Mesothelial cell of epicardium (in vitro differentiated cells): ENCODE measurements at regions not wholly inside any gene's neighbourhood (a gene's known extent, or its start where the extent isn't known, plus 50 kb on each side); places are given as distances from the start of the nearest gene placed in this dataset.

Experiments used
- DNase-seq, 2 experiments: peaks; one replicate each; pipeline ENCODE4 v3.0.0; 2021; ENCODE audit warnings: low spot score in 2 of 2; ENCODE audit not compliant: unreplicated experiment in 2 of 2
- H3K27ac Mint-ChIP-seq: 2 replicates; pipeline ENCODE4 v1.8.0; 2021; ENCODE audit warnings: mixed read lengths
- H3K27me3 Mint-ChIP-seq: 2 replicates; pipeline ENCODE4 v1.8.0; 2021; ENCODE audit warnings: low read depth, mixed read lengths
- H3K36me3 Mint-ChIP-seq: 2 replicates; pipeline ENCODE4 v1.8.0; 2021; ENCODE audit warnings: mixed read lengths
- H3K4me1 Mint-ChIP-seq: 2 replicates; pipeline ENCODE4 v1.8.0; 2021; ENCODE audit warnings: mixed read lengths
- H3K4me3 Mint-ChIP-seq: 2 replicates; pipeline ENCODE4 v1.8.0; 2021; ENCODE audit warnings: mild to moderate bottlenecking, moderate library complexity, mixed read lengths
- H3K9me3 Mint-ChIP-seq: 2 replicates; pipeline ENCODE4 v1.8.0; 2021; ENCODE audit warnings: mixed read lengths
- TF ChIP-seq, protein P1 (sequence below): fragments of 200-600 bp; sonication (generic); IDR thresholded peaks from one replicate; pipeline ENCODE4 v1.5.0; 2021; ENCODE audit warnings: antibody characterized with exemption; ENCODE audit not compliant: unreplicated experiment

- no peaks in the 10 kb centered on the region for H3K4me1 Mint-ChIP-seq
- no peak overlapping the region for H3K4me3 Mint-ChIP-seq
- H3K9me3 Mint-ChIP-seq, result peaks cover 4% of the 10 kb centered on the region
- no peak overlapping the region for H3K27ac Mint-ChIP-seq
- no peaks in the 10 kb centered on the region for H3K36me3 Mint-ChIP-seq
- peaks cover 1% of the 10 kb centered on the region for H3K27me3 Mint-ChIP-seq
- TF ChIP-seq, protein P1, sequence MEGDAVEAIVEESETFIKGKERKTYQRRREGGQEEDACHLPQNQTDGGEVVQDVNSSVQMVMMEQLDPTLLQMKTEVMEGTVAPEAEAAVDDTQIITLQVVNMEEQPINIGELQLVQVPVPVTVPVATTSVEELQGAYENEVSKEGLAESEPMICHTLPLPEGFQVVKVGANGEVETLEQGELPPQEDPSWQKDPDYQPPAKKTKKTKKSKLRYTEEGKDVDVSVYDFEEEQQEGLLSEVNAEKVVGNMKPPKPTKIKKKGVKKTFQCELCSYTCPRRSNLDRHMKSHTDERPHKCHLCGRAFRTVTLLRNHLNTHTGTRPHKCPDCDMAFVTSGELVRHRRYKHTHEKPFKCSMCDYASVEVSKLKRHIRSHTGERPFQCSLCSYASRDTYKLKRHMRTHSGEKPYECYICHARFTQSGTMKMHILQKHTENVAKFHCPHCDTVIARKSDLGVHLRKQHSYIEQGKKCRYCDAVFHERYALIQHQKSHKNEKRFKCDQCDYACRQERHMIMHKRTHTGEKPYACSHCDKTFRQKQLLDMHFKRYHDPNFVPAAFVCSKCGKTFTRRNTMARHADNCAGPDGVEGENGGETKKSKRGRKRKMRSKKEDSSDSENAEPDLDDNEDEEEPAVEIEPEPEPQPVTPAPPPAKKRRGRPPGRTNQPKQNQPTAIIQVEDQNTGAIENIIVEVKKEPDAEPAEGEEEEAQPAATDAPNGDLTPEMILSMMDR, result no peak
- DNase-seq, result no peak
Observed at GRCh38 chr2:107393516-107393915, 433.2 kb upstream of the RGPD4 start.

GRCh38 chr2:107398683-107399082 is 428.0 kb upstream of the RGPD4 start:
- H3K9me3 Mint-ChIP-seq, result no peaks in the 10 kb centered on the region

DNA sequence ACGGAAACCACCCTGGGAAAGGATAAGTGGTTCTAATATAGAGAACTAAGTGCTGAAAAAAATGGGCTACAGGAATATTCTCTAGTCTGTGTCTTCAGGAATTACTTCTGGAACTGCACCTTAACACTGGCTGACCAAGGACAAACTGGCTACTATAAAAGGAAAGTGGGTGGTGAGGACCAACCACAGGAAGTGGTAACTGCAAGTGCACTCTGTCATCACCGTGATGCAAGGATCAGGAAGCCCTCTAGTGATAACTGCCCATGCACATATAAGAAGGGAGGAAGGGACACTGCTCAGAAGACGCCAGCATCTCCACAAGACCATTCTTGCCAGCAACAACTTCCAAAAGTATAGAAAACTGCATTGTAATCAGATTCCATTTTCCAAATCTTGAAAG is 424.4 kb upstream of the RGPD4 start:
- no peak for DNase-seq

More at GRCh38 chr2:107398683-107399082, 428.0 kb upstream of the RGPD4 start:
- DNase-seq, result no peak
- no peaks in the 10 kb centered on the region for H3K36me3 Mint-ChIP-seq
- no peak overlapping the region for H3K27ac Mint-ChIP-seq
- peaks cover 1% of the 10 kb centered on the region for H3K27me3 Mint-ChIP-seq
- no peak overlapping the region for H3K4me3 Mint-ChIP-seq
- H3K4me1 Mint-ChIP-seq, result no peaks in the 10 kb centered on the region
- TF ChIP-seq, protein P1, result no peak

DNA sequence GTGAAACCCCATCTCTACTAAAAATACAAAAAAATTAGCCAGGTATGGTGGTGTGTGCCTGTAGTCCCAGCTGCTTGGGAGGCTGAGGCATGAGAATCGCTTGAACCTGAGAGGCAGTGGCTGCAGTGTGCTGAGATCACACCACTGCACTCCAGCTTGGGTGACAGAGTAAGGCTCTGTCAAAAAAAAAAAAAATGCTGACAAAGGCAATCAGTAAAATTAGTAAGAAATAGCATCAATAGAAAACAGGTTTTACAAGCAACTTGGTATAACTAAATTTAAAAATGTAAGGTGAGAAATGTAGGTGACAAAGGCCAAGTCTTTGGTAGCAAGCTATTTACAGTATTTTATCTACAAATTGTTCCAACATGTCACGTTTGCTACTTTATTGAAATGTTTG is 421.4 kb upstream of the RGPD4 start:
- no peaks in the 10 kb centered on the region for H3K27me3 Mint-ChIP-seq
- peaks cover 17% of the 10 kb centered on the region for H3K4me1 Mint-ChIP-seq
- H3K27ac Mint-ChIP-seq, result no peak overlapping the region

More for the DNA sequence above, 424.4 kb upstream of the RGPD4 start:
- Mint-ChIP-seq H3K4me1 (peaks cover 7% of the 10 kb centered on the region), H3K9me3 (no peaks in the 10 kb centered on the region), H3K36me3 (no peaks in the 10 kb centered on the region), H3K27me3 (peaks cover 1% of the 10 kb centered on the region), H3K27ac (no peak overlapping the region), H3K4me3 (no peak overlapping the region)
- TF ChIP-seq, protein P1, result no peak

DNA sequence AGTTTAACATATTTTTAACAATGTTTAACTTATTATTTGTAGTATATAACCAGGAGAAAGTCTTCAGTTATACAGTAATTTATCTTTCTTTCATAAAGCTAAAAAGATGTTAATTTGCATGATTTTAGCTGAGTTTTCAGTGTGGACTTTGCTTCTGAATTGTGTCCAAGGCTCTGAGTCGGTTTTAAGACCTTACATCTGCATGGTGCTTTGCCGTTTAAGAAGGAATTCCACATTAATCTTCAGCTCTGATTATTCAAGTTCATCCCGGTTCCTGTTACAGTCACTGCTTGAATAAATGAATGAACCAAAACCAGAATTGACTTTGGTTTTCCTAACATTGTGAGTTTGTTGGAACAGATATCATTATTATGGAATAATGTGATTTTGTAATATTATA is 419.7 kb upstream of the RGPD4 start:
- TF ChIP-seq, protein P1, result no peak
- Mint-ChIP-seq H3K4me3 (no peak overlapping the region), H3K27me3 (no peaks in the 10 kb centered on the region), H3K4me1 (peaks cover 27% of the 10 kb centered on the region), H3K36me3 (no peaks in the 10 kb centered on the region), H3K9me3 (no peaks in the 10 kb centered on the region), H3K27ac (no peak overlapping the region)
- no peak for DNase-seq

More for the DNA sequence above, 421.4 kb upstream of the RGPD4 start:
- no peaks in the 10 kb centered on the region for H3K9me3 Mint-ChIP-seq
- H3K4me3 Mint-ChIP-seq, result no peak overlapping the region
- DNase-seq, result no peak
- H3K36me3 Mint-ChIP-seq, result no peaks in the 10 kb centered on the region
- TF ChIP-seq, protein P1, result no peak

- H3K27me3 Mint-ChIP-seq, result no peaks in the 10 kb centered on the region
- TF ChIP-seq, protein P1, result no peak
- H3K9me3 Mint-ChIP-seq, result no peaks in the 10 kb centered on the region
- H3K27ac Mint-ChIP-seq, result peak overlapping the region; percentile 6
- no peak overlapping the region for H3K4me3 Mint-ChIP-seq
- peaks cover 32% of the 10 kb centered on the region for H3K4me1 Mint-ChIP-seq
- no peaks in the 10 kb centered on the region for H3K36me3 Mint-ChIP-seq
- no peak for DNase-seq
Observed at GRCh38 chr2:107407974-107408373, 418.7 kb upstream of the RGPD4 start.
